Ectodermal cell (in vitro differentiated cells): ENCODE measurements at regions not wholly inside any gene's neighbourhood (a gene's known extent, or its start where the extent isn't known, plus 50 kb on each side); places are given as distances from the start of the nearest gene placed in this dataset.

Experiments
- H3K27ac ChIP-seq: 2 replicates; pipeline ENCODE4 v1.7.0; 2013; ENCODE audit warnings: mild to moderate bottlenecking, low read depth, low read length; ENCODE audit not compliant: insufficient read depth, poor library complexity, severe bottlenecking
- H3K27me3 ChIP-seq: 2 replicates; pipeline ENCODE4 v1.7.0; 2013; ENCODE audit warnings: mild to moderate bottlenecking, low read length; ENCODE audit not compliant: insufficient read depth, control insufficient read depth, poor library complexity, severe bottlenecking
- H3K36me3 ChIP-seq: one replicate; pipeline ENCODE4 v1.7.0; 2013; ENCODE audit warnings: low read length; ENCODE audit not compliant: control insufficient read depth, insufficient read depth
- H3K4me1 ChIP-seq: one replicate; pipeline ENCODE4 v1.7.0; 2013; ENCODE audit warnings: low read length; ENCODE audit not compliant: control insufficient read depth, insufficient read depth
- H3K4me3 ChIP-seq: 2 replicates; pipeline ENCODE4 v1.7.0; 2013; ENCODE audit warnings: low read depth, low read length, control low read depth; ENCODE audit not compliant: insufficient read depth
- H3K9me3 ChIP-seq: 2 replicates; pipeline ENCODE4 v1.7.0; 2013; ENCODE audit warnings: mild to moderate bottlenecking, low read length, moderate library complexity; ENCODE audit not compliant: control insufficient read depth
- WGBS, 2 experiments: methylation state at CpG; one replicate each; pipeline ENCODE4 v1.1.7; 2013; ENCODE audit warnings: missing lambda C conversion rate in 2 of 2; 5-methylcytosine and 5-hydroxymethylcytosine counted together

GRCh38 chr16:64892835-64893785, 228.8 kb downstream of the CDH11 start:
- H3K9me3 ChIP-seq = no peaks in the 10 kb centered on the region
- H3K27me3 ChIP-seq = no peaks in the 10 kb centered on the region
- no peaks in the 10 kb centered on the region for H3K36me3 ChIP-seq
- H3K4me3 ChIP-seq = no peak overlapping the region
- no peak overlapping the region for H3K27ac ChIP-seq
- 92% methylated on average over 9 to 11 of the region's 11 CpGs for WGBS, 2 experiments
- no peaks in the 10 kb centered on the region for H3K4me1 ChIP-seq

DNA sequence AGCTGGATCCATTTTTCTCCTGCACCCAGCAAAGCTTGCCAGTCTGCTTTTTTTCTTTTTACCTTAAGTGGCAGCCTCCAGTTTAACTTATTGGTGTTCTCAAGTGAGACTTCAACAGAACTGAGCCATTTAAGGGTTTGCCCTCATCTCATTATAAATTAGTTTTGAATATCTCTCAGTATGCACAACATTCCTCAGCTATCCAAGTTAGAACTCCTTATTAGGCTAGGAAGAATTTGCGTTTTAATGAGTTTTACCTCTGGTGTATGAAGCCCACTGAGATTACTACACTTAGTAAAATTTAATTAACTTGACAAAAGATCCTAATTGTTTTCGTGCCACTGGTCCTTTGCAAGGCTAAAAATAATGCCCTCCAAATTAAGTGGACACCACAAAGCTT, 232.4 kb downstream of the CDH11 start:
- Histone ChIP-seq H3K27me3 (no peaks in the 10 kb centered on the region), H3K27ac (no peak overlapping the region), H3K36me3 (no peaks in the 10 kb centered on the region), H3K4me3 (no peak overlapping the region), H3K4me1 (no peaks in the 10 kb centered on the region), H3K9me3 (no peaks in the 10 kb centered on the region)
- 83 to 91% methylated on average over 2 of the region's 2 CpGs for WGBS, 2 experiments

- H3K4me3 ChIP-seq = no peak overlapping the region
- H3K36me3 ChIP-seq = no peaks in the 10 kb centered on the region
- H3K4me1 ChIP-seq = no peaks in the 10 kb centered on the region
- no peaks in the 10 kb centered on the region for H3K9me3 ChIP-seq
- H3K27ac ChIP-seq = no peak overlapping the region
- no peaks in the 10 kb centered on the region for H3K27me3 ChIP-seq
These were observed 234.2 kb downstream of the CDH11 start for GRCh38 chr16:64887651-64888050.

- H3K27me3 ChIP-seq = no peaks in the 10 kb centered on the region
- H3K4me3 ChIP-seq = no peak overlapping the region
- H3K27ac ChIP-seq = no peak overlapping the region
- H3K9me3 ChIP-seq = no peaks in the 10 kb centered on the region
- 90 to 92% methylated on average over 6 of the region's 6 CpGs for WGBS, 2 experiments
- H3K36me3 ChIP-seq = no peaks in the 10 kb centered on the region
- H3K4me1 ChIP-seq = no peaks in the 10 kb centered on the region
These were observed 239.6 kb downstream of the CDH11 start for GRCh38 chr16:64882078-64882784.

GRCh38 chr16:64880994-64881393, 240.9 kb downstream of the CDH11 start:
- WGBS, 2 experiments = 93 to 96% methylated on average over 1 to 2 of the region's 2 CpGs
- Histone ChIP-seq H3K36me3 (no peaks in the 10 kb centered on the region), H3K4me1 (no peaks in the 10 kb centered on the region), H3K4me3 (no peak overlapping the region), H3K27me3 (no peaks in the 10 kb centered on the region), H3K9me3 (no peaks in the 10 kb centered on the region), H3K27ac (no peak overlapping the region)

DNA sequence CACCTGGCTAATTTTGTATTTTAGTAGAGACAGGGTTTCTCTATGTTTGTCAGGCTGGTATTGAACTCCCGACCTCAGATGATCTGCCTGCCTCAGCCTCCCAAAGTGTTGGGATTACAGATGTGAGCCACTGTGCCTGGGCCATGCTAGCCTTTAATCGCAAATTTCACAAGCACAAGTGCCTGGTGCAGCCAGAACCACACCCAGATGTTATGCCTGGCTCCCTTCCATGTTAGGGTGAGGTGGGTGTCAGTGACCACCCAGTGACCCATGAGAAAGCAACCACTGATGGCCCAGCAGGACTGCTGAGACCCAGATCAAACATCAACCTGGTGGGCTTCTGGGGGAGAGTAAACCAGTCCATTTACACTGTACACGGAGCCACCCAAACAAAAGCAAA, 241.9 kb downstream of the CDH11 start:
- 72 to 77% methylated on average over 3 of the region's 3 CpGs for WGBS, 2 experiments
- Histone ChIP-seq H3K36me3 (no peaks in the 10 kb centered on the region), H3K27me3 (no peaks in the 10 kb centered on the region), H3K4me1 (no peaks in the 10 kb centered on the region), H3K9me3 (no peaks in the 10 kb centered on the region), H3K4me3 (no peak overlapping the region), H3K27ac (no peak overlapping the region)

DNA sequence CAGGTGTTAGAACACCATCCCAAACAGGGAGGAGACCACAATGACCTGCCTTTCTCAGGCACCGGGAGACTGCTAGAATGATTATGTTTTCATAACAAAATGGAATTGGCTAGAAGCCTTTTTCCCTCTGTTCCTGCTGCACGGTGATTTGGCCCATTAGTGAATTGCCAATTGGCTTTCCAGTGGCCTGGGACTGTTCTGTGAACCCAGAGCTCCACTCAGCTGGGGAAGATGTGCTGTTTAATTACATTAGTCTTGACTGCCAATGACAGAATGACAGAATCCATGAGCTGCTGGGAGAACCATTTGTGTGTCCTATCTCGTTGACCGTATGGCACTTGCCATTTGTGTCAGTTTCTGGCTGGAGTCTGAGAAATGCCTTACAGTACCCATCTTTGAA, 242.9 kb downstream of the CDH11 start:
- Histone ChIP-seq H3K36me3 (no peaks in the 10 kb centered on the region), H3K4me1 (no peaks in the 10 kb centered on the region), H3K4me3 (no peak overlapping the region), H3K27ac (no peak overlapping the region), H3K9me3 (no peaks in the 10 kb centered on the region), H3K27me3 (no peaks in the 10 kb centered on the region)
- 92 to 94% methylated on average over 4 of the region's 4 CpGs for WGBS, 2 experiments

- no peak overlapping the region for H3K4me3 ChIP-seq
- no peak overlapping the region for H3K27ac ChIP-seq
- H3K4me1 ChIP-seq = no peaks in the 10 kb centered on the region
- no peaks in the 10 kb centered on the region for H3K36me3 ChIP-seq
- no peaks in the 10 kb centered on the region for H3K27me3 ChIP-seq
- H3K9me3 ChIP-seq = no peaks in the 10 kb centered on the region
- WGBS, 2 experiments = 94 to 98% methylated on average over 2 of the region's 2 CpGs
These were observed 249.8 kb downstream of the CDH11 start for GRCh38 chr16:64872101-64872500.

DNA sequence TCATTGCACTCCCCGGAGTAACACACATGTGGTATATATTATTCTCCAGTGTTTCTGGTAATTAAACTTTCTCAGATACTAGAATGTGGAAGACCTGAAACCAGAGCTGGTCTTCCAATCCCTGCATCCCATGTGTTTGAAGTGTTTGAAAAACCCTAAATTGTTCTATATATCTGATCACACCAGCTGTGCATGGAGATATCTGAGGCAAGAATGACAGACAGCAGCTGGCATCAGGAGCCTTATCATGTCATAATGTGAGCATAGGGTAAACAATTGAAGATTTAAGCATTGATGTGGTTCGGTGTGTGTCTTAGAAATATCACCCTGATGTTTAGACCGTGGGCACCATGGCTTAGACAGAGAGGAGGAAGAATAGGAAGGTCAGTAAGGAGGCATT, 251.0 kb downstream of the CDH11 start:
- H3K27me3 ChIP-seq = no peaks in the 10 kb centered on the region
- WGBS, 2 experiments = 90% methylated on average over 2 of the region's 3 CpGs
- H3K4me1 ChIP-seq = no peaks in the 10 kb centered on the region
- no peaks in the 10 kb centered on the region for H3K36me3 ChIP-seq
- H3K27ac ChIP-seq = no peak overlapping the region
- H3K9me3 ChIP-seq = no peaks in the 10 kb centered on the region
- H3K4me3 ChIP-seq = no peak overlapping the region

DNA sequence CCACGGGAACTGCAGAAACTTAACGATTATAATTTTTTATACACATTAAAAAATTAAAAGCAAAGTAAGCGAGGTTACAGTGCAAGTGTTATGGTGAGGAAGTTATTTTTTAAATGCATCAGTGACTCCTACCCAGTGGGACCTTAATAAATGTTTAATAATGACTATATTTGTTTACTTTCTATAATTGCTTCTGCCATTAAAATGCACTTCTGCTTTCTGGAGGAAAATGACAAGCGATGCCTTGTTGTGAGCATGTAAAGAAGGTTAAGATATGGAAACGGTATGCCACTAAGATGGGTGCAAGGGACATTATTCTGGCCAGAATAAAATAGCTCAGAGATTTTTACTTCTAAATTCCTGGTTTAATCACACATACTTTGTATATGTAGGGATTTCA, 252.1 kb downstream of the CDH11 start:
- no peaks in the 10 kb centered on the region for H3K36me3 ChIP-seq
- 88 to 93% methylated on average over 2 of the region's 5 CpGs for WGBS, 2 experiments
- no peak overlapping the region for H3K4me3 ChIP-seq
- no peaks in the 10 kb centered on the region for H3K27me3 ChIP-seq
- no peaks in the 10 kb centered on the region for H3K4me1 ChIP-seq
- no peaks in the 10 kb centered on the region for H3K9me3 ChIP-seq
- no peak overlapping the region for H3K27ac ChIP-seq
